HCT116 (cell line): ENCODE measurements at regions not wholly inside any gene's neighbourhood (a gene's known extent, or its start where the extent isn't known, plus 50 kb on each side); places are given as distances from the start of the nearest gene placed in this dataset.

ENCODE experiments used
- ATAC-seq: fragments of 200-7000 bp; cut with Tn5 transposase; 2 replicates; pipeline ENCODE4 v1.9.1; 2020; ENCODE audit warnings: mild to moderate bottlenecking, moderate library complexity
- BruUV-seq: library from RNA; stranded (reverse); fragments of 400-500 nt; replicated peaks from 2 replicates; lab custom pipeline; 2021; lab: Mats Ljungman, UMichigan
- CTCF ChIA-PET: fragments of 300-600 bp; sonication (Branson Sonifier 250); formaldehyde crosslinking; loops from one replicate; lab custom pipeline; 2021; ENCODE audit warnings: antibody characterized with exemption; lab: Charles Lee
- POLR2A ChIA-PET: fragments of 300-600, 350-600 bp; sonication (Branson Sonifier 250); formaldehyde crosslinking; loops from one replicate; lab custom pipeline; 2021; ENCODE audit warnings: antibody characterized with exemption; lab: Charles Lee
- RAD21 ChIA-PET, 2 experiments: fragments of 300-600 bp; sonication (Branson Sonifier 250); formaldehyde crosslinking; loops; one replicate each; lab custom pipeline; 2023; ENCODE audit warnings: low total read pairs in 2 of 2; ENCODE audit not compliant: uncharacterized antibody in 2 of 2, unreplicated experiment in 2 of 2, low non-redundant PET in 1 of 2; lab: Charles Lee
- DNase-seq: peaks from one replicate; pipeline ENCODE4 v3.0.0-alpha.2; 2010; ENCODE audit warnings: low read depth, low spot score
- H2AFZ ChIP-seq: fragments of 200-600 bp; shearing (Covaris generic), sonication (generic); 2 replicates; pipeline ENCODE4 v1.6.1; 2017; ENCODE audit warnings: low read depth, mixed run types, mixed read lengths, antibody characterized with exemption, low read length; ENCODE audit not compliant: poor library complexity, severe bottlenecking
- H3K27ac ChIP-seq: 2 replicates; pipeline ENCODE4 v1.5.1; 2012; ENCODE audit warnings: low read depth, low read length
- H3K27me3 ChIP-seq: fragments of 200-600 bp; sonication (generic); 2 replicates; pipeline ENCODE4 v1.6.1; 2016; ENCODE audit warnings: mixed run types, low read length, mixed read lengths; ENCODE audit not compliant: insufficient read depth
- H3K36me3 ChIP-seq, 2 experiments: fragments of 200-500 bp in 1 of 2; fragments of 200-600 bp in 1 of 2; sonication (Bioruptor generic) in 1 of 2; sonication (generic) in 1 of 2; 2 replicates each; pipeline versions ENCODE4 v1.5.1 to v1.6.1; 2014 to 2016; ENCODE audit warnings: low read length in 2 of 2, inconsistent platforms in 1 of 2, mixed read lengths in 1 of 2, mixed run types in 1 of 2; ENCODE audit not compliant: insufficient read depth in 2 of 2, control insufficient read depth in 1 of 2
- H3K4me1 ChIP-seq, 2 experiments: fragments of 200-600 bp in 1 of 2; sonication (generic) in 1 of 2; 2 replicates each; pipeline versions ENCODE4 v1.5.1 to v1.6.1; 2012 to 2017; ENCODE audit warnings: low read length in 2 of 2, inconsistent platforms in 1 of 2, mild to moderate bottlenecking in 1 of 2, mixed read lengths in 1 of 2, mixed run types in 1 of 2, moderate library complexity in 1 of 2; ENCODE audit not compliant: insufficient read depth in 2 of 2, control insufficient read depth in 1 of 2
- H3K4me2 ChIP-seq: fragments of 200-600 bp; sonication (generic); 2 replicates; pipeline ENCODE4 v1.6.1; 2017; ENCODE audit warnings: mixed run types, low read length, mixed read lengths
- H3K4me3 ChIP-seq, 2 experiments: fragments of 200-600 bp in 1 of 2; sonication (generic) in 1 of 2; replicated peaks in 1 of 2; 2 replicates each; pipeline ENCODE4 v1.5.1; 2011 to 2016; ENCODE audit warnings: low read length in 2 of 2, control low read depth in 1 of 2, low read depth in 1 of 2, mild to moderate bottlenecking in 1 of 2, mixed read lengths in 1 of 2, mixed run types in 1 of 2
- H3K79me2 ChIP-seq: fragments of 200-600 bp; sonication (generic); 2 replicates; pipeline ENCODE4 v1.6.1; 2017; ENCODE audit warnings: mild to moderate bottlenecking, mixed run types, low read length, moderate library complexity, mixed read lengths; ENCODE audit not compliant: insufficient read depth
- H3K9ac ChIP-seq: fragments of 200-600 bp; sonication (generic); 2 replicates; pipeline ENCODE4 v1.6.1; 2016; ENCODE audit warnings: low read length, mixed read lengths
- H3K9me2 ChIP-seq: fragments of 200-600 bp; sonication (generic), shearing (Covaris generic); 2 replicates; pipeline ENCODE4 v1.6.1; 2017; ENCODE audit warnings: mixed run types, mild to moderate bottlenecking, moderate library complexity; ENCODE audit not compliant: insufficient read depth
- H3K9me3 ChIP-seq, 2 experiments: fragments of 200-500 bp in 1 of 2; fragments of 200-600 bp in 1 of 2; sonication (Bioruptor generic) in 1 of 2; sonication (generic) in 1 of 2; 2 replicates each; pipeline ENCODE4 v1.6.1; 2014 to 2017; ENCODE audit warnings: low read length in 2 of 2, mixed read lengths in 2 of 2, inconsistent platforms in 1 of 2, low read depth in 1 of 2, mild to moderate bottlenecking in 1 of 2, mixed run types in 1 of 2, moderate library complexity in 1 of 2; ENCODE audit not compliant: control insufficient read depth in 1 of 2, insufficient read depth in 1 of 2
- H4K20me1 ChIP-seq: fragments of 200-600 bp; sonication (generic), shearing (Covaris generic); 2 replicates; pipeline ENCODE4 v1.6.1; 2017; ENCODE audit warnings: mixed run types, mild to moderate bottlenecking, moderate library complexity; ENCODE audit not compliant: insufficient read depth
- ATF3 ChIP-seq: IDR thresholded peaks from 2 replicates; pipeline ENCODE4 v1.6.1; 2012
- CBX3 ChIP-seq: IDR thresholded peaks from 2 replicates; pipeline ENCODE4 v1.6.1; 2012; ENCODE audit warnings: low read depth
- CEBPB ChIP-seq: IDR thresholded peaks from 2 replicates; pipeline ENCODE4 v1.6.1; 2012; ENCODE audit warnings: low read depth
- CTCF ChIP-seq, 3 experiments: fragments of 200-600 bp in 1 of 3; sonication (generic) in 1 of 3; IDR thresholded peaks in 2 of 3; conservative IDR thresholded peaks in 1 of 3; 2 replicates each; pipeline ENCODE4 v1.5.1; 2012 to 2017; ENCODE audit warnings: low read depth in 2 of 3, low read length in 2 of 3, antibody characterized with exemption in 1 of 3, borderline replicate concordance in 1 of 3, control low read depth in 1 of 3, mild to moderate bottlenecking in 1 of 3, mixed read lengths in 1 of 3, mixed run types in 1 of 3, moderate library complexity in 1 of 3; ENCODE audit not compliant: insufficient read depth in 1 of 3
- EGR1 ChIP-seq: IDR thresholded peaks from 2 replicates; pipeline ENCODE4 v1.6.1; 2012; ENCODE audit warnings: low read depth
- ELF1 ChIP-seq: IDR thresholded peaks from 2 replicates; pipeline ENCODE4 v1.6.1; 2012; ENCODE audit warnings: low read depth, borderline replicate concordance
- EZH2 ChIP-seq: fragments of 200-600 bp; sonication (generic); IDR thresholded peaks from 2 replicates; pipeline ENCODE4 v1.6.1; 2017; ENCODE audit warnings: antibody characterized with exemption, mixed run types
- EZH2phosphoT487 ChIP-seq: fragments of 200-600 bp; IDR thresholded peaks from 2 replicates; pipeline ENCODE4 v1.6.1; 2018; ENCODE audit warnings: antibody characterized with exemption, borderline replicate concordance
- JUND ChIP-seq: IDR thresholded peaks from 2 replicates; pipeline ENCODE4 v1.6.1; 2012
- POLR2A ChIP-seq: IDR thresholded peaks from 2 replicates; pipeline ENCODE4 v1.7.0; 2011; ENCODE audit warnings: borderline replicate concordance; ENCODE audit not compliant: insufficient read depth, insufficient read length; ENCODE audit errors: extremely low read depth
- POLR2AphosphoS5 ChIP-seq: IDR thresholded peaks from 2 replicates; pipeline ENCODE4 v1.6.1; 2011; ENCODE audit warnings: mild to moderate bottlenecking, low read depth, low read length, moderate library complexity
- RAD21 ChIP-seq: IDR thresholded peaks from 2 replicates; pipeline ENCODE4 v1.6.1; 2012; ENCODE audit warnings: low read depth, mild to moderate bottlenecking
- REST ChIP-seq: IDR thresholded peaks from 2 replicates; pipeline ENCODE4 v1.6.1; 2012; ENCODE audit warnings: low read depth
- SIN3A ChIP-seq: IDR thresholded peaks from 2 replicates; pipeline ENCODE4 v1.6.1; 2012; ENCODE audit warnings: low read depth
- SRF ChIP-seq: IDR thresholded peaks from 2 replicates; pipeline ENCODE4 v1.6.1; 2012; ENCODE audit warnings: low read depth
- TCF7L2 ChIP-seq: IDR thresholded peaks from 2 replicates; pipeline ENCODE4 v1.7.0; 2011; ENCODE audit warnings: borderline replicate concordance, inconsistent platforms; ENCODE audit not compliant: insufficient read depth, insufficient read length; ENCODE audit errors: extremely low read depth
- YY1 ChIP-seq: IDR thresholded peaks from 2 replicates; pipeline ENCODE4 v1.6.1; 2011; ENCODE audit warnings: low read length, low read depth, moderate library complexity, mild to moderate bottlenecking; ENCODE audit not compliant: insufficient replicate concordance; ENCODE audit errors: extremely low read depth
- ZFX ChIP-seq: fragments of 450-650 bp; IDR thresholded peaks from 2 replicates; pipeline ENCODE4 v1.6.1; 2017
- ZNF274 ChIP-seq: fragments of 200-500 bp; sonication (Bioruptor generic); IDR thresholded peaks from 2 replicates; pipeline ENCODE4 v1.6.1; 2014; ENCODE audit warnings: mild to moderate bottlenecking, low read depth, low read length, inconsistent platforms
- intact Hi-C: fragments of 100-400 bp; cut with micrococcal nuclease; formaldehyde crosslinking; loops from 2 replicates; pipeline ENCODE4 v1.10.0; 2022

- ATAC-seq, result no peak
- POLR2A ChIA-PET, result no interaction called here
These were observed 111.5 kb upstream of the LGALSL start for GRCh38 chr2:64342195-64343099.

More at GRCh38 chr2:64342195-64343099, 111.5 kb upstream of the LGALSL start:
- no peaks in the 10 kb centered on the region for H3K9me3 ChIP-seq
- H3K79me2 ChIP-seq, result no peaks in the 10 kb centered on the region
- CTCF ChIA-PET, result no interaction called here
- BruUV-seq, result no TSS peak
- RAD21 ChIA-PET, result no interaction called here
- intact Hi-C loops, result no loop called here
- H3K36me3 ChIP-seq, result no peaks in the 10 kb centered on the region
- no peaks in the 10 kb centered on the region for H3K27me3 ChIP-seq
- H4K20me1 ChIP-seq, result no peaks in the 10 kb centered on the region
- TF ChIP-seq REST (no peak), POLR2AphosphoS5 (no peak), POLR2A (no peak), CEBPB (no peak), EZH2phosphoT487 (no peak), SIN3A (no peak), CBX3 (no peak), SRF (no peak), RAD21 (no peak), TCF7L2 (no peak), EZH2 (no peak), EGR1 (no peak), ZNF274 (no peak), CTCF (IDR thresholded peaks at IDR 0.05 in 2 of 3, conservative IDR thresholded peaks at IDR 0.05 in 1 of 3; ENCODE audit: borderline replicate concordance in 1 of 3, insufficient read depth in 1 of 3, low read depth in 2 of 3, low read length in 2 of 3) (no peak), ZFX (no peak), ELF1 (no peak), YY1 (no peak), JUND (no peak), ATF3 (no peak)
- H2AFZ ChIP-seq, result no peak overlapping the region
- no peak overlapping the region for H3K9ac ChIP-seq
- H3K4me1 ChIP-seq, result peaks cover 0 to 8% of the 10 kb centered on the region in 2 experiments; a peak in 2 of 4 replicates
- H3K4me2 ChIP-seq, result no peak overlapping the region
- H3K9me2 ChIP-seq, result no peaks in the 10 kb centered on the region
- H3K27ac ChIP-seq, result no peak overlapping the region
- H3K4me3 ChIP-seq, result no peak overlapping the region
- DNase-seq, result no peak
